Stimulated activated CD4-positive, alpha-beta T cell treated with anti-CD3 and anti-CD28 coated beads, Interleukin-12 subunit alpha, Interleukin-12 subunit beta, amount 100 ng/mL, for 24 hours (primary cell): ENCODE measurements at regions not wholly inside any gene's neighbourhood (a gene's known extent, or its start where the extent isn't known, plus 50 kb on each side); places are given as distances from the start of the nearest gene placed in this dataset.
"Not testable (repeated sequence)": the region's sequence is repeated elsewhere in the genome, so short reads cannot be mapped to it uniquely, and the experiment has no call there.

ENCODE experiments used
- DNase-seq, 2 experiments: peaks; one replicate each; pipeline ENCODE4 v3.0.0-alpha.2; 2020; ENCODE audit warnings: low read depth in 2 of 2

DNA sequence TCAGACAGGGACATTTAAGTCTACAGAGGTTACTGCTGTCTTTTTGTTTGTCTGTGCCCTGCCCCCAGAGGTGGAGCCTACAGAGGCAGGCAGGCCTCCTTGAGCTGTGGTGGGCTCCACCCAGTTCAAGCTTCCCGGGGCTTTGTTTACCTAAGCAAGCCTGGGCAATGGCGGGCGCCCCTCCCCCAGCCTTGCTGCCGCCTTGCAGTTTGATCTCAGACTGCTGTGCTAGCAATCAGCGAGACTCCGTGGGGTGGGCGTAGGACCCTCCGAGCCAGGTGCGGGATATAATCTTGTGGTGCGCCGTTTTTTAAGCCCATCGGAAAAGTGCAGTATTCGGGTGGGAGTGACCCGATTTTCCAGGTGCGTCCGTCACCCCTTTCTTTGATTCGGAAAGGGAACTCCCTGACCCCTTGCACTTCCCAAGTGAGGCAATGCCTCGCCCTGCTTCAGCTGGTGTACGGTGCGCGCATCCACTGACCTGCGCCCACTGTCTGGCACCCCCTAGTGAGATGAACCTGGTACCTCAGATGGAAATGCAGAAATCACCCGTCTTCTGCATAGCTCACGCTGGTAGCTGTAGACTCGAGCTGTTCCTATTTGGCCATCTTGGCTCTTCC is 134.1 kb upstream of the KITLG start:
- DNase-seq, result not testable (repeated sequence)

DNA sequence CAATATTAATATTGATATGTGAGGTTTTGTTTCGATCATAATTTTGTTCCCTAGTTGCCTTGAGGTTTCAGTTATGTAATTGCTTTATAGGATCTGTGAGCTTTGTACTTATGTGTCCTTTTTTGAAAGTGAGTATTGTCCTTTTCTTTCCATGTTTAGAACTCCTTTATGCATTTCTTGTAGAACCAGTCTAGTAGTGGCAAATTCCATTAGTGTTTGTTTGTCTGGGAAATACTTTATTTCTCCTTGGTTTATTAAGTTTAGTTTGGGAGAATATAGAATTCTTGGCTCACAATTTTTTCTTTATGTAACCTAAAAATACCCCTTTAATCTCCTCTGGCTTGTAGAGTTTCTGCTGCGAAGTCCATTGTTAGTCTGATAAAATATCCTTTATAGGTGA is 127.5 kb upstream of the KITLG start:
- DNase-seq, result no peak

DNA sequence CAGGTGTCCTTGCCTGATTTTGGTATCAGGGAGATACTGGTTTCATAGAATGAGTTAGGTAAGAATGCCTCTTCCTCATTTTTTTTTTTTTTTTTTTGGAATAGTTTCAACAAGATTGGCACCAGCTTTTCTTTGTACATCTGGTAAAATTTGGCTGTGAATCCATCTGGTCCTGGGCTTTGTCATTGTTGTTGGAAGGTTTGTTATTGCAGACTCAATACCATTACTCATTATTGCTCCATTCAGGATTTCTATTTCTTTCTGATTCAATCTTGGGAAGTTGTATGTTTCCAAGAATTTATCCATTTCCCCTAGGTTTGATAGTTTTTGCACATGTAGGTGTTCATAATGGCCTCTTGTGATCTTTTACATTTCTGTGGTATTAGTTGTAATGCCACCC is 126.0 kb upstream of the KITLG start:
- DNase-seq, result no peak

DNA sequence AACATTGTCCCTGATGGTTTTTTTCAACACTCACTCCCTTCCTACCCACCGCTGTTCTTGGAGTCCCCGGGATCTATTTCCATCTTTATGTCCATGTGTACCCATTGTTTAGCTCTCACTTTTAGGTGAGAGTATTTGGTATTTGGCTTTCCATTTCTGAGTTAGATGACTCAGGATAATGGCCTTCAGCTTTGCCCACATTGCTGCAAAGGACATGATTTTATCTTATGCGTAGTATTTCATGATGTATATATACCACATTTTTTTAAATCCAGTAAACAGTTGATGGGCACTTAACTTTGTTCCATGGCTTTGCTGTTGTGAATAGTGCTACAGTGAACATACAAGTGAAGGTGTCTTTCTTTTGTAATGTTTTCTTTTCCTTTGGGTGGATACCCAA is 123.5 kb upstream of the KITLG start:
- no peak for DNase-seq

GRCh38 chr12:88698471-88698870 is 118.2 kb upstream of the KITLG start:
- DNase-seq, result no peak

- no peak for DNase-seq
Observed at GRCh38 chr12:88693837-88694445, 113.7 kb upstream of the KITLG start.

DNA sequence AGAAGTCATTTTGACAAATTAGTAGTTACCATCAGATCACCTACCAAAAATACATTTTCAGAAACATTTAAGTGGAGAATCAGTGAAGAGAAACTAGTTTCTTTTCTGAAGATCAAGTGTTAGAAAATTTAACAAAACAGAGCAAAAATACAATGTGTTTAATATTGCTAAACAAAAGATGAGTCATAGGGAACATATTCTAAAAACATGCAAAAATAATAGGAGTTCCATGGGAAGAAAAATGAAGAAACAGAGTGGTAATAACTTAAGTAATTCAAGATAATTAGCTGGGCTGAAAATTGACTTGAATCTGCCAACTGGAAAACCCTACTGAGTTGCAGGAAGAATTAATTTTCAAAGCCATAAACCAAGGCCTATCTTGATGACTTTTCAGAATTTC is 111.5 kb upstream of the KITLG start:
- no peak for DNase-seq

DNA sequence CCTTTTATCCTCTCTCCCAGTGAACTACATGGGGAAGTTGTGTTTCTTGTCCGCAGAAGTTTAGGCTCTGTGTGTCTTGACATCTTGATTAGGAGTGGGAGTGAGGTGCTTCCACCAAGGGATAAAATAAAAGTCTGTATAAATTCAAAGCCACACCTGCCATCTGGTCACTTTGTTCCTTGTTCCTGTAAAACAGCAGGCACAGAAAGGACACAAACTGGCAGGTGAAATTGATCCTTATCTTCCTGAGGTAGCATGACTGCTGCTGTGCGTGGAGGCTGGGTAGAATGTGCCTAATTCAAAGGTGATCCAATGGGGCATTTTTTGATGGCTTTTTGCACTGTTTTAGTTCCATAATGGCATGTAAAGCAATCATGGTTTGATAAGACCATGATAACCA is 104.3 kb upstream of the KITLG start:
- no peak for DNase-seq

DNA sequence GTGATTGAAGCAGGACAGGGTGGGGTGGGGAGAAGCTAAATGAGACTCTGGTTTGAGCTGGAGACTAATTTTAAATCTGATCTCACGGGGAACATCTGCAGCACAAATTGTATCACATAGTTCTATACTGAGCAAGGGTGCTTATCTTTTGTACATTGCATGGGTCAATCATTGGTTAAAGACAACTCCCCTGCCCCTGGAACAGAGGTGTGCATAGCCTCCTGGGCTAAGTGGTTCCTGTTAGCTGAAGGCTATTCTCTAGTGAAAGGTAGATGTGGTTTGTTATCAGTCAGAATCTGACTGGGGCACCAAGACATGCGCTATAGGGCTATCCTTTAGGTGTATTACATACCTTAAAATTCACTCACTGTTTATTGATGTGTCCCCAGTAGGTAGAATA is 103.9 kb upstream of the KITLG start:
- DNase-seq, result no peak

- DNase-seq, result no peak
Observed at GRCh38 chr12:88683628-88684027, 103.4 kb upstream of the KITLG start.

DNA sequence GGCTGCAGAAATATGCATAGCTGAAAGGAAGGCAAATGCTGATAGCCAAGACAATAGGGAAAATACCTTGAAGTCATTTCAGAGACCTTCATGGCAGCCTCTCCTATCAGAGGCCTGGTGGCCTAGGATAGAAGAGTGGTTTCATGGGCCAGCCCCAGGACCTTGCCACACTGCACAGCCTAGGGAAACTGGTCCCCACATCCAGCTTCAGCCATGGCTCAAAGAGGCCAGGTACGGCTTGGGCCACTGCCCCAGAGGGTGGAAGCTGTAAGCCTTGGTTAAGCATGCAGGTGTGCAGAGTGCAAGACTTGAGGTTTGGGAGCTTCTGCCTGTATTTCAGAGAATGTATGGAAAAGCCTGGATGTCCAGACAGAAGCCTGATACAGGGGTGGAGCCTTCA is 101.0 kb upstream of the KITLG start:
- no peak for DNase-seq

DNA sequence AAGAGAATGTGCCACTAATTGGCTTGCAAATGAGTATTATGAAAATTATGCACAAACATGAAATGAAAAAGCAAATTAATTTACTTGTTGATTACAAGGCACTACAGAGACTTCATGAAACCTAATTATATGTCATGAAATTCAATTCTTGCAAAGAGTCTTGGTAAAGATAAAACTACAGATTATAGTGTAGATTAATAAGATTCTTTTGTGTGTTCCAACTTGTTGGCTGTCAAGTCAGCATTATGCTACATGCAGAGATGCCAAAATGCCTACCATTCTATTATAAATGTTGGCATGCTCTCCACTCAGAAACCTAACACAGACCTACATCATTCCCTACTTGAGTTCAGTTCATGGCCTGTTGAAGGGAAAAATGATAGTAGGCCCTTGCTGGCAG is 97.2 kb upstream of the KITLG start:
- DNase-seq, result no peak

- not testable (repeated sequence) for DNase-seq
Observed at GRCh38 chr12:88667615-88668014, 87.3 kb upstream of the KITLG start.

GRCh38 chr12:88665071-88665470 is 84.8 kb upstream of the KITLG start:
- no peak for DNase-seq

- no peak for DNase-seq
Observed at GRCh38 chr12:88662961-88663360, 82.7 kb upstream of the KITLG start.

DNA sequence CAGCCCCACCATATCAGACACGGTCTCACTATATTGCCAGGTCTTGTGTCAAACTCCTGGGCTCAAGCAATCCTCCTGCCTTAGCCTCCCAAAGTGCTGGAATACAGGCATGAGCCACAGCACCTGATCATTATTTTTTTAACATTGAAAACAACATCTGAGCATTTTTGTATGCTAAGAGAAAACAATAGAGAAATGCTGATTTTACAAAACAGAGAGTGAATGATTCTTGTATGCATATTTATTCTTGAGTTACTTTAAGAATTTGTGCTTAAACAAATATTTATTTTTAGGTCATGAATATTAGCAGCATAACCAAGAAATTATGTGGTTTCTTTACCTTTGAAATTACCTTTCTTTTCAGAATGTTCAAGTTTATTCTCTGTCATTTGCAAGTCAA is 81.8 kb upstream of the KITLG start:
- DNase-seq, result no peak

GRCh38 chr12:88658009-88658408 is 77.7 kb upstream of the KITLG start:
- DNase-seq, result no peak

- DNase-seq, result no peak
Observed at GRCh38 chr12:88650715-88651114, 70.4 kb upstream of the KITLG start.

DNA sequence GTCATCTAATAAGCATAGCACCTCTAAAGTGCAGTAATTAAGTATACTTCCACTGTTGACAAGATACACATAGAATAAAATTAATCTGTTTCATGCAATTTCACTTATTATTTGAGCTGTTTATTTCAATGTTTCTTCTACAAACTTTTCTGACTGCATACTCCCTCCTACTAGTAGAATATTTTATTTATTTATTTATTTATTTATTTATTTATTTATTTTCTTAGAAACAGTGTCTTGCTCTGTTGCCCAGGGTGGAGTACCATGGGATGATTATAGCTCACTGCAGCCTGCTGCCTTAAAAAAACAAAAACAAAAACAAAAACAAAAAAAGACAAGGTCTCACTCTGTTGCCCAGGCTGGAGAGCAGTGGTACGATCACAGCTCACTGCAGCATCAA is 68.4 kb upstream of the KITLG start:
- no peak for DNase-seq

GRCh38 chr12:88646824-88647223 is 66.6 kb upstream of the KITLG start:
- no peak for DNase-seq

DNA sequence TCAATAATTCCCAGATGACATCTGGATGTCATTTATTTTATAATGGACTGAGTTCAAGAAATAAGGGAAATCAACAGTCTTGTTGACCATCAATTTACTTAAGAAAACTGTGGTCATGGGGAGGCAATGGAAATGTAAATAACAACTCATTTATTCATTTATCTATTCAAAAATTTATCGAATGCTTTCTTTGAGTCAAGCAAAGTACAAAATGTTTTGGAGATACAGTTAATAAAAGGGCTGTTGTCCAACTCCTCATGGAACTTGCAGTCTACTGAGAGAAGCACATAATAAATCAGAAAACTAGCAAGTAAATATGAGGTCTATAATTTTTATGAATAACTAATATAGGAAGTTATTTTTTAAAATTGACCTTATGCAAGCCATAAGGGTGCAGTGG is 65.5 kb upstream of the KITLG start:
- DNase-seq, result no peak

DNA sequence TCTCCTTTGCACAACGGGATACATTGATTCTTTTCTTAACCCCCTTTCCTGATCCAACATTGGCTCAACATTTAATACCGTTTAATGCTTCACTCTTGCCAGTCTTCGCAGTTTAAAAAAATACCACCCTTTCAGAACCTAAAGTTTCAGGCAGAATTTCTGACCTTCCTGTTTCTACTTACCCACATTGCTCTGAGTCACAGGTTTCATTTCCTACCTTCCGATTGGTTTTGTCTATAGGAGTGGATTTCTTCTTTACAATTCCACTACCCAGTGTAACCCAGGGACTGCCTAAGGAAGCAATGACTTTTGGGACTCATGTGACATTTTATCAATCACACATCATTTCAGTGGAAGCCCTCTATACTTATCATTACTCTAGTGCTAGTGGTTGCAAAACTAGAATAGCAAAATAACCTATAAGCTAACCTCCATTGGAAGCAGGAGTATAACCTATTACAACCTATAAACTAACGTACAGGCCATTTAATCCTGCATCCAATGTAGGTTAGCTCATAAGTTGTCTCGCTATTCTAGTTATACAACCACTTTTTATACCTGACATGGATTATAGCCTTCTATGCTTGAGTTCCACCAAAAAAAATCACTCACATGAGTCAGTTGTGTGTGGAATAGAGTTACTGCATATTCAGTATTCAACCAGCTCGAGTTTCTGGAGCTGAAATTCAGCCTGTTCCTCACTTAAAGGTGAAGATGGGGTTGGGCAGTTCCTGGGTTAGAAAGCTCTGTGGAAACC is 64.9 kb upstream of the KITLG start:
- no peak for DNase-seq

DNA sequence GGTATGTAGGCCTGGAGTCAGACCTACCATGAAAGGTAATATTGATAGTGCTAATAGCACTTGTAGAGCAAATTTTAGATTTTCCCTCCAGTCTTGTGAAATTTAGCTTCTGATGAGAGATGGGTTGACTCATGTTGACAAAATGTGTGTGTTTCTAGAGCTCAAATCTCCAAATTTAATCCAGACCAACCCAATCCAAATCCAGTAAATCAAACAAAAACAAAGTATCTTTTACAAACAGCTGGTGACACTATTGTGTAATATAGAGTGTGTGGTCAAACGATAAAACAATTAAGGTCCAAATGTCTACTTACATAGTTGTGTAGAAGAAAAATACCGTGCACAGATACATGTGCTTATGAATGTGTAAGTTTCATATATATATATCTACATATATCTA is 63.4 kb upstream of the KITLG start:
- DNase-seq, result no peak
